Right renal pelvis (tissue), 4 donors: ENCODE measurements at regions not wholly inside any gene's neighbourhood (a gene's known extent, or its start where the extent isn't known, plus 50 kb on each side); places are given as distances from the start of the nearest gene placed in this dataset.
A peak's percentile ranks its signal among the peaks of the same experiment; 100 is the strongest.

Experiments
- DNase-seq, 4 donors: peaks; one replicate each; pipeline ENCODE4 v3.0.0-alpha.2; 2013; ENCODE audit warnings: low read depth in 4 of 4, low spot score in 3 of 4, missing footprints in 1 of 4

DNA sequence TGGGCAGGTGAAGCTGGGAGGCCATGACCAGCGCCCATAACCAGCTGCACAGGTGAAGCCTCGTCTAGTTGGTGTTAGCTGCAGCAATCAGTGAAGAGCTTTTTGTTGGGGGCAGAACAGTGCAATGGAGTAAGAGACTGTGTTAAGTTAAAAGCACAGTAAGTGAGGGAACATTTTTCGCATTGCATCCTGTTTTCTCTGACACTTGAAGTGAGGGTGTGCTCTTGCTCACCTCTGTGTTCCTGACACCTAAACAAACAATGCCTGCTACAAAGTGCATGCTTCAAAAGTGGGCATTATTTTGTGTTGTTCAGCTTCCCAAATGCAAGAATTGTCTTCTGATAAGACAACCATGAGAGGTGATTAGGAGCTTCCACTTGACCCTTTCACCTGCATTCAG is 324.0 kb upstream of the ACVR2A start:
- no peak for DNase-seq

DNA sequence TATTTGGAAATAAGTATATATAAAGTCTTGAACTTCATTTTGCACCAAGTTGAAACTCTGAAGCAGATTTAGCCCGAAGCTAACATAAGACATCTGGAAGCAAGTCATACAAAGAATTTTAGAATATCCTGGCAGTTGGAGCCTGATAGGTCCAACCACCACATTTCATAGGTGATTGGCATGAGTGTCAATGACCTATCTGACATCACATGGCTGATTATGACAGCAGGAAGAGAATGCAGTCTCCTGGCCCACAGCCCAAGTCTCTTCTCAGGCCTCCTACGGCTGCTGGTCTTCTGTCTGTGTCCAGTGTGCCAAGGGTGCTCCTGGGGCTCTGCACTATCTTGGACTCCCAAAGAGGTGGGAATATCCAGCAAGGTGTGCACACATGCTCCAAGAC is 325.7 kb upstream of the ACVR2A start:
- DNase-seq, result no peak

DNA sequence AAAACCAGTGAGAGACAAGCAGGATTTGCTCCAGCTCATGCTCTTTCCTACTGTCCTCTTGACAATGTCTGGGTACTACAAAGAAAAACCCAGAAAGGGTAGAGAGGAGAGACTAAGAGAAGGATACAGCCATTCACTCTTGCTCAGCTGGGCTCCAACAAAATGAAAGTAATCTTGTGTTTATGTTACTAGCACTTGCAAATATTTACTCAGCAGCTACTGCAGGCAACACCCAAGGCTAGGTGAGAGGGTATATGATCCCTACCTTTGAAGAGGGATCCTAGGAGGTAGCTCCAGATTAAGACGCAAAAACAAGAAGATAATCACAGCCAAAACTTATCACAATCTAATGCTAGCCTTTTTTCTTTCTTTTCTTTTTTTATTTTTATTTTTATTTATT is 329.6 kb upstream of the ACVR2A start:
- DNase-seq, result no peak

DNA sequence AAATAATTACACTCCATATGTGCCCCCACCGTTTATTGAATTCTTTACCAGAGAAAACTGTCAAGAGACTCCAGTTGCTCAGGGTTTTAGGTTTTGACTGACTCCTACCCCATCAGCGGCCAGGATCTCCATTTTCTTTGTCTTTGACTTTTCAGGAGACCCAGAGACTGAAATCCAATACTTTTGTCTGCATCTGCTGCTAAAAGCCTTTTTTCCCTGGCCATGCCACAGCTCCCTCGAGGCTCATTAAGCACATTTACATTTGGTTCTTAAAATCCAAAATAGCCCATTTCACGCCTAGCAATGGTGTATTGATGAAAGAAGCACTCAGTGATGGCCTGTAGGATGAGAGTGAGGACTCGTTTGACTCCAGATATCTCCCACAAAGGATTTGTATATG is 332.6 kb upstream of the ACVR2A start:
- DNase-seq, result no peak

DNA sequence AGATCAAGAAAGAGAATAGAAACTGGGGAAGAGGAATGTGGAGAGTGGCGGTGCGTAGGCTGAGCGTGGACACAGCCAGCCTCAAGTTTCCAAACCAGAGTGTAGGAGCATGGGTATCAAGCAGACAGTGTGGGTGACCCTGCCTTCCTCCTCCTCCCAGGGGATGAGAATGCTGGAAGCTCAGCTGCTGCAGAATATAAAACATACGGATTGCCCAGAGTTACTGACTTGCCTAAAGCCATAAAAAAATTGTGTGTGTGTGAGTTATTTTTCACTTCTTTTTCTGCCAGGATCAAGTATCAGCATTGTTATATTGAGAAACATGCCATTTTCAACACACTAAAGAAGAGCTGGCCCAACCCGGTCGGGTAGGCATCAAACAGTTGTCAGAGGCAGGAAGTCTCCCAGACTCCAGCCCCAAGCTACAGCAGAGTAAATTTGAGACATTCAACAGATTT is 333.3 kb upstream of the ACVR2A start:
- DNase-seq, result peak in 1 of 4 donors; percentile 11

DNA sequence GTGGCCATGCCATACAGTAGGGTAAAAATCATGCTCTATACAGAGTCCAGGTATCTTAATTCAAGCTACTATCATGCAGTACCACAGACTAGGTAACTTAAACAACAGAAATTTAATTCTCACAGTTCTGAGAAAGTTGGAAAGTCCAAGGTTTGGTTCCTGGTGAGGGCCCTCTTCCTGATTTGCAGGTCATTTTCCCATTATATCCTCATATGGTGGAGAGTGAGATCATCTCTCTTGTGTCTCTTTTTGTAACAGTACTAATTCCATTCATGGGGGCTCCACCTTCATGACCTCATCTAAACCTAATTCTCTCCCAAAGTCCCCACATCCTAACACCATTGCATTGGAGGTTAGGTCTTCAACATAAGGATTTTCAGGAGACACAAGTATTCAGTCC is 335.0 kb upstream of the ACVR2A start:
- DNase-seq, result no peak

DNA sequence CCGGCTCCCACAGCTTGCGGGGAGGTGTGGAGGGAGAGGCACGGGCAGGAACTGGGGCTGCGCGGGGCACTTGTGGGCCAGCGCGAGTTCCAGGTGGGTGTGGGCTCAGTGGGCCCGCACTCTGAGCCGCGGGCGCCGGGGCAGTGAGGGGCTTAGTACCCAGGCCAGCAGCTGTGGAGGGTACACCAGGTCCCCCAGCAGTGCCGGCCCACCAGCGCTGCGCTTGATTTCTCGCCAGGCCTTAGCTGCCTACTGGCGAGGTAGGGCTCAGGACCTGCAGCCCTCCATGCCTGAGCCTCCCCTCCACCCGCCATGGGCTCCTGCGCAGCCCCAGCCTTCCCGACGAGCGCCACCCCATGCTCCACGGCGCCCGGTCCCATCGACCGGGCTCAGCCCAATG is 337.9 kb upstream of the ACVR2A start:
- DNase-seq, result no peak

DNA sequence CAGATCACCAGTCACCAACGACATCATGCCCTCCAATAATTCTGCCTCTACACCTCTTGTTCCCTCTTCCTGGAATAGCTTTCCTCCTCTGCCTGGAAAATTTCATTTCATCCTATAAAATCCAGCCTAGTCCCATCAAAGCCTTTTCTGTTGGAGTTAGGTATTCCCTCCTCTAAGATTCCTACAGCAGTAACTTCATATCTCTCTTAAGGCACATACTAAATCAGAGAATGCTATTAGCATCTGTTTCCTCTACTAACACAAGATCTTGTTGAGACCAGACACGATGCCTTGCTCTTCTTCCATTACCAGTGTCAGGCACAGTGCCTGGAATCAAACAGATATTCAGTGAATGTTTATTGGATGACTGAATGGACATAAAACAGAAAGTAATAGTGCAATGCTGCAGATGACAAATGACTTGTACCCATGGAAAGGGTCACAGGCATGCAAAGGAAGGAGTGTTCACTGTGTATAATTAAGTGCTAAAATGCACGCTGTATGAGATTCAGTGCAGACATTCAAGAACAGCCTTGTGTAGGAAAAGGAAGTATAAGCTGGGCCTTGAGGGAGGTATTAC is 342.0 kb upstream of the ACVR2A start:
- DNase-seq, result no peak

DNA sequence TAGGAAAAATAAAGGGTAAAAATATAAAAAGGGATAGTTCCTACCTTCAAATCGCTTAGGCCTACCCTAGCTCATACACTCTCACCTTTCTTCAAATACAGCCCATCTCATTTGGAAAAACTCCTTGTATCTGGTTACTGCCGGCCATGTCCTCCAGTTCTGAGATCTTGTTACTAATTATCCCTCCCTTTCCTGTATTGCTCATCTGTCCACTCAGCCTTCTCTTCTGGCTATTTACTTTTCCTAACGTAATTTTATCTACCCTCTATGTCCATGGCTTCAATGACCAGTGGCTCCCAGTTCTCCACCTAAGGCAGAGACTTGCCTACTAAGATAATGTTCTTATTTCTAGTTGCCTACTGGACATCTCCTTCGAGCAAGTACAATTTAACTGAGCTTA is 342.9 kb upstream of the ACVR2A start:
- no peak for DNase-seq

DNA sequence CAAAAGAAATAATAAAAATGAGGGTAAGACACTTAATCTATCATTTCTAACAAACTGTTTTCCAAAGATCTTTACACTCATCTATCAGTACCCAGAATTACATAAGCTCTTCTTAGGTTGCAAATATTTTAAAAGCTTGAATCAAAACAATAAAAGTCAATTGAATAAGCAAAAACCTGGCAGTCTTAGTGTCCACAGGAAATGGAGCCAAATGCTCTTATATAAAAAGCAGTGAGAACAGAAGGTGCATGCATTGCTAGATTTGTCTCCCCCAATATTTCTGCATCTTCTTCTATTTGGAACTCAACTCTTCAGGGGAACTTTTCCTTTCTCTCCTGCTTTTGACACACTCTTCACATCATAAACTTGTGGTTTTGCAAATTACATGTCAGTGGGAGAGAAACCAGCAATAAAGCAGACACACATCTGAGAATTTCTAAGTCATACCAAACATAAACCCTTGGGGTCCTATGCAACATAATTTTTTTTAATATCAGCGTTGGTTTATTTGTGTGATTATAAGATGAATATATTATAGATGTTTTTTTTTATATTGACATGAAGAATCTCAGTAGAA is 343.9 kb upstream of the ACVR2A start:
- no peak for DNase-seq

DNA sequence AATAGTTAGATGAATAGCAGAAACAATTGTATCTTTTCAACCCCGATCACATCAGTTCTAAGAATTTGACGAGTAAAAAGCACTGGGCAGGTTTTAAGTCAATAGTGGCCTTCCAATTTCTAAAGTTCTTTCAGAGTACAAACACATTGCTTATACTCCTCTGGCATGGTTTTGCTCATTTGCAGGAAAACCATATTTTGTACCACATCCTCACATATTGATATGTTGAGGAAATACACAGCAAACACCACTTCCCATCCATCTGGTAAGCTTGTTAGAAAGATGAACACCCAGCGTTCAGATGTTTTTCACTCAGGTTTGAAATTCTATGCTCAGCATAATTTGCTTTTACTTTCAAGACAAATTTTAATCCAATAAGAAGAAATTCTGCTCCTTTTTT is 344.6 kb upstream of the ACVR2A start:
- no peak for DNase-seq

DNA sequence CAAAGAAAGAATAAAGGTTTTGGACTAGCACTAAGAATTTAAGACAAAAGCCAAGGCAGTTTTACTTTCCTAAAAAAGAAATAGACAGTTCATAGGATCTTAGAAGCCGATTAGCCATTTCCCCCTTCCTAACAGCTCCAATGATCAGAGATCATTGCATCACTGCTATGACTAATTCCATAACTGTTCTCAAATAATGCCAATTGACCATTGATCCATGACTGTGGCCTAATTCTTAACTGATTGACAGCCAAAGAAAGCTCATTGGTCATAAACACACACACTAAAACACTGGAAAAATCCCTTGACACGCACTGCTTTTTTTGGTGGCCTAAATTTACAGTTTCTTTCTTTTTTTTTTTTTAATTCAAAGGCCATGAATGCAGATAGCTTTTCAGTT is 345.0 kb upstream of the ACVR2A start:
- DNase-seq, result no peak

DNA sequence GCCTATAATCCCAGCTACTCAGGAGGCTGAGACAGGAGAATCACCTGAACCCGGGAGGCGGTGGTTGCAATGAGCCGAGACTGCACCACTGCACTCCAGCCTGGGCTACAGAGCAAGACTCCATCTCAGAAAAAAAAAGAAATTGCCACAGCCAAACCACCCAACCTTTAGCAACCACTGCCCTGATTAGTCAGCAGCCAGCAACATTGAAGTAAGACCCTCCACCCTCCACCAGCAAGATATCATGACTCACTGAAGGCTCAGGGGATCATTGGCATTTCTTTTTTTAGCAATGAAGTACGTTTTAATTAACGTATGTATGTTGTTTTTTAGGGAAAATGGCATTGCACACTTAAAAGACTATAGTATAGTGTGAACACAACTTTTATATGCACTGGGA is 349.1 kb upstream of the ACVR2A start:
- no peak for DNase-seq

DNA sequence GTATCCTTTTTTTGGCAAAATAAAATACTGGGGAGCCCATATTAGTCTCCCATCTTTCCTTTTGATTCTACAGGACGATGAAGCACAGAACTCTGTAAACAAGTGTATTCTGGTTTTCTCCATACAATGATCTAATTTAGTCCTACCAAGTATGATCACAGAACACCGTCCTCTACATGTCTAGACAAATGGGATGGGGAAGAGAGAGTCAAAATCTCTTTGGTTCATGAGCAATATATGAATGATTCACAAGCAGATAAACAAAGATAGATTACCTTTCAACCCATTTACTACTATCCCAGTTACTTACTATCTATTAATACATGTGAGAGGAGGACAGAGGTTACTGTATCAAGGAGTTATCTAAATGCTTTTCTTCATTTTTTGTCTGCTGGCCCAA is 352.4 kb upstream of the ACVR2A start:
- DNase-seq, result no peak

DNA sequence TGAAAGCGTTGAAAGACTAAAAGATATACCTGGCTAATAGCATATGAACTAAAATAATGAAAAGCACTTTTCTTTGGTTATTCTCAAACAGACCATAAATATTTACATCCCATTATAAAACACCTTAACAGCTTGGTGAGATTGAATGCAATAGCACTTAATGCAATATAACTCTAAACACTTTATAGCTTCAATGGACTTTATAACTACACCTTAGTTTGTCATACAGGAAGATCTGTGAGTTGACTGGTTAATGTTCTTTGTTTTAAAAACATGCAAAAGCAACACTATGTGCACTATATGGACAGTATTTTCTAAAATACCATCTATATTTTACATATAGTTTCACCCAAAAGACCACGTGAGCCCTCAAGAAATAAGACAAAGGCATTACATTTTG is 353.3 kb upstream of the ACVR2A start:
- no peak for DNase-seq

DNA sequence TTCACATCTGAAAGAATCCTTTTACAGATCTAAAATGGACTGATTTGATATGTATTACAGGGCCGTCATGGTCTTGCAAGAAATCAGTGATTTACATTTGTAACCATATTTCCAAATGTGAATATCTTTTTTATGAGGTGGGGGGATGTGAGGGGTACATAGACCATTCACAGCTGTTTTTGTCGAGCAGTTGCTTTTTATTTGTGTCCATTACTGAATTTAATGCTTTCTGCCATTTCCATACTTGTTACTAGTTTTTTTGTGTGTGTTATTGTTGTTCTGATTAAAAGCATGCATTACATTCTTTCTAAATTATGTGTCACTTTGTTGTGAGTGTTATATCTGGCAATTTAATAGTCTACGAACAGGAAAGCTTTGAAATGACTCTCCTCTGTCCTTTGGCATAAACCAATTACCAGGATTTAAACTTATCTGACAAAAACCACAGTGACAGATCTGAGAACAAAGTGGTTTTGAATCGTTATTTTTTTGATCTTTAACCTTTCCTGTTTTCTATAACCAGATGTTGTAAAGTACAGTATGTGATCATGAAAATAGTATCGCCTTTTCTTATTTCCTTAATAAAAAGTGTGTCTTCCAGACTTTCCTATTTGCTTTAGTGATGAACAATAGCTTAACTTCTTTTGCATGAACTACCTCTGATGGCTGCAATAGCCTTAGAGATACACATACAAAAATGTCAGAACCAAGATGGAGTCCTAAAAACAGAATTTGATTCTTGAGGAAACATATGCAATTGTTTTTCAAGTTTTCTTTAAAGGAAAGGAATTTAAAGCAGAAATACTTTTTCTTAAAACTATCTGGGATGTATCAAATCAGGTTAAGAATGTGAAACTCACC is 354.2 kb upstream of the ACVR2A start:
- DNase-seq, result no peak

DNA sequence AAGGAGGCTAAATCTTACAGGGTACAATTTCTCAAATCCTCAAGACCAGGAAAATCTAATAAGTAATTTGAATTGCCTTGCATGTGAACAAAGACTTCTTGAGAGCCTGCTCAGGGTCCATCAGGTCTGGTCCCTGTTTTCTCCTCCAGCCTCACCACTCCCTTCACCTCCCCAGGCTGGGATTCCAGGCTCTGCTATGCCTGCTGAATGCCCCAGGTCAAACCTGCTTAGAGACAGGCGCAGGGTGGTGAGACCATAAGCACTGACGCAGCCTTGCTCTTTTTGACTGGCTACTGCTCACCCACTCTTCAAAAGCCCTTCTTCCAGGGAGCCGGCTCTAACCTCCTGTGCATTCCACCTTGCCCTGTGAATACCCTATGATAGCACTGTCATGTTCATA is 356.4 kb upstream of the ACVR2A start:
- no peak for DNase-seq

DNA sequence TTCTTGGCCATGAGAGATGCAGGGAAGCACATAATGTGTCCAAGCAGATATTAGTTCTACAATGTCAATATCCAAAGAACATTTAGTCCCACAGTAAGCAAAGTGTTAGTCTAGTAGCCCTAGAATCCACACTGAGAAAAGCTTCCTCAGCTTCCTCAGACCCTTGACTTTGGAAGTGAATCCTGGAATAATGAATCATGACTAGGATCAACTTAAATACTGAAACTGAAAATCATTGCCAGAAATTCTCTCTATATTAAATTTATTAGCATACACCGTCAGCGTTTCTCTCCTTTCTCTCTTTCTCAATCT is 356.9 kb upstream of the ACVR2A start:
- no peak for DNase-seq

DNA sequence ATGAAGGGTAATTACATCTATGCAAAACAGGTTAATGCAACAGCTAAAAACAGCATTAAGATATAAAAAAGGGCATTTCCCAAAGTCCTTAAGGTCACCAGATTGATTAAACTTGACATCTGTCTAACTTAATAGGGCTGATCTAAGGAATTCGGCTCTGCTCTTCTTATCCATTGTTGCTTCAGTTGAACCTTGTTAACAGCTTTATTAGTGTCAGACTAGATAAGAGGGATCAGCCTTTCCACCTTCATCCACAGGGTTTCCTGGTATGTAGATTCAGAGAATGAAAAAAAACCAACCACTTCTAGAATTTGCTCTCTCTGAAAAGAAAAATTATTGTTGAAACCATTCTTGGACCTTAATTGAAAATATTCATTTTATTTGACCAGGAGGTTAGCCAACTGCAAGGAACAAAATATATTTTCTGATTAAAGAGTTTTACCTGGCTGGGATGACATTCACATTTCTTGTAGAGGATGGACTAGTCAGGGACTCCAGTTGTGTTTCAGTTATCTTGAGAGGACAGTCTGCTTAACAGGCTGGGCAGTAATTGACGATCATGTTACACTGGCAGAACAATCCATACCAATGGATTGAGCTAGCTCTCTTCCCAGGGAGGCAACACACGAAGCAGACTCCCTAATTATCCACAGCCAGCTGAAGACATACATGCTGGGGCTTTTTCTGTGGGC is 357.4 kb upstream of the ACVR2A start:
- no peak for DNase-seq

DNA sequence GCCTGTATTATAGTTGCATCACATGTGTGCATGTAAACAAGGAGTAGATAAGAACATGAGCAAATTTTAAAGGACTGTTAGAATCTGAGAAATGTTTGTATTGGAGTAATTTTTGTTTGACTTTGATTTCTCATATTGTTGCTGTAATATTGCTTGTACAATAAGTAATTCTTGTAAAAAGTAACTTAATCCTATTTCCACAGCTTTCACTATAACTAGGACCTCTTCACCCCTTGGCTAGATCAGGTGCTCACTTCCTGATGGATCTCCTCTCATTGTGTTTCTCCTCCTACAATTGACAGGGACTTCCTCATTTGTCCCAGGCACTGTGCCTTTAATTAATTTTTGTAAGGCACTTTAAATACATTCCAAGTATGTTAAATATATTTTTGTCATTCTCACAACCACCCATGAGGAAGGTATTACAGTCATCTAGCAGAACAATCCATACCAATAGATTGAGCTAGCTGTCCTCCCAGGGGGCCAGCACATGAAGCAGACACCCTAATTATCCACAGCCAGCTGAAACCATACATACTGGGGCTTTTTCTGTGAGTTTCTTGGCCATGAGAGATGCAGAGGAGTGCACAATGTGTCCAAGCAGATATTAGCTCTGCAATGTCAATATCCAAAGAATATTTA is 359.5 kb upstream of the ACVR2A start:
- DNase-seq, result no peak

DNA sequence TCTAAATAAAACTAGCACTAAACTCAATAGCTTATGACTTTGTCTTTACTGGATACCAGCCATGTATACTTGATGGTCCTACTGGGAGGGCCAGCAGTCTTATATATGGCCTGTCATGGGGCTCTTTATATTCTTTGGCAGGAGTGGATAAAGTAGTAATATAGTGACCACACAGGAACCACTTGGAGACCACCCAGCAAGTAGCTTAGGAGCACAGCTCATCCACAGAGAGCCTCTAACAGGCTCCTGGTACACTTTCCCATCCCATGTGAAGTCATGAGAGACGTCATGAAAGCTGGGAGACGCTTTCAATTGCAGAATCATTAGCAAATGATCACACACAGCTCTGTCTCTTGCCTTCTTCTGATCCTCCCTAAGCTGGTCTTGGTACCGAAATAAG is 360.9 kb upstream of the ACVR2A start:
- DNase-seq, result no peak
